HG03571 (cell line): ENCODE measurements at regions not wholly inside any gene's neighbourhood (a gene's known extent, or its start where the extent isn't known, plus 50 kb on each side); places are given as distances from the start of the nearest gene placed in this dataset.

Experiments
- ATAC-seq: cut with Tn5 transposase; IDR thresholded peaks from one replicate; pipeline ENCODE4 v1.9.1; 2021; ENCODE audit not compliant: unreplicated experiment

DNA sequence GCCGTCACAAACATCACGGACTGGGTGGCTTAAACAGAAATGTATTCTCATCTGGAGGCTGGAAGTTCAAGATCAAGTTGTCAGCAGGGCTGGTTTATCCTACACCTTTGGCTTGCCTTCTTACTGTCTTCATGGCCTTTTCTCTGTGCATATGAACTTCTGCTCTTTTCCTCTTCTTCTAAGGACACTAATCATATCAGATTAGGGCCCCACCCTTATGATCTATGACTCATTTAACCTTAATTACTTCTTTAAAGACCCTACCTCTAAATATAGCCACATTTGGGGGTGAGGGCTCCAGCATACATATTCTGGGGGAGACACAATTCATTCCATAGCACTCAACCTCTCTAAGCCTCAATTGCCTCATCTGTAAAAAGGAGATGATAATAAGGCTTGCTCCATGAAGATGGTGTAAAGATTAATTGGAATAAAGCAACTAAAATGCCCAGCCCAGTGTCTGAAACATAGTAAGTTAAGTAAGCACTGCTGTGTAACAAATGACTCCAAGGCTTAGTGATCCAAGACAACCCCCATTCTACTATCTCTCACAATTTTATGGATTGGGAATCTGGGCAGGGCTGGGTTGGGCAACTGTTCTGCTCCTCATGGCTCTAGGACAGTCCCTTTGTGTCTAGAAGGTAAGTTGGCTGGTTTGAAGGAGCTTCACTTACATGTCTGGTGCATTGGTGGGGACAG lies 119.8 kb downstream of the BANF2 start:
- ATAC-seq: no peak

DNA sequence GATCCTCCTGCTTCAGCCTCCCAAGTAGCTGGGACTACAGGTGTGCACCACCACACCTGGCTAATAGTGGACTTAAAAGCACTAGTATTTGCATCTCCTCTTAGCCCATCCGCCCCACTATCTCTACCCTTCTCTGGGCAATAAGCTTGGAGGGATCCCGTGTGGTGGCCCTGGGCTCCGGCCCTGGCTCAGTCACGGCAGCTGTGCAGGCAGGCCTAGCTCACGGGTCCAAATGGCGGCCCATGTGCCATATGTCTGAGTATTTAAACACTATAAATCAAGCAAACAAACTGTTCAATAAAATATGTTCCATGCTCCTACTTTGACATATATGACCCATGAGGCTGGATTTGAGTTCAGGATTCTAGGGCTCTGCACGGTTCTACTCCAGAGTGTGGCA lies 118.4 kb downstream of the BANF2 start:
- no peak for ATAC-seq

DNA sequence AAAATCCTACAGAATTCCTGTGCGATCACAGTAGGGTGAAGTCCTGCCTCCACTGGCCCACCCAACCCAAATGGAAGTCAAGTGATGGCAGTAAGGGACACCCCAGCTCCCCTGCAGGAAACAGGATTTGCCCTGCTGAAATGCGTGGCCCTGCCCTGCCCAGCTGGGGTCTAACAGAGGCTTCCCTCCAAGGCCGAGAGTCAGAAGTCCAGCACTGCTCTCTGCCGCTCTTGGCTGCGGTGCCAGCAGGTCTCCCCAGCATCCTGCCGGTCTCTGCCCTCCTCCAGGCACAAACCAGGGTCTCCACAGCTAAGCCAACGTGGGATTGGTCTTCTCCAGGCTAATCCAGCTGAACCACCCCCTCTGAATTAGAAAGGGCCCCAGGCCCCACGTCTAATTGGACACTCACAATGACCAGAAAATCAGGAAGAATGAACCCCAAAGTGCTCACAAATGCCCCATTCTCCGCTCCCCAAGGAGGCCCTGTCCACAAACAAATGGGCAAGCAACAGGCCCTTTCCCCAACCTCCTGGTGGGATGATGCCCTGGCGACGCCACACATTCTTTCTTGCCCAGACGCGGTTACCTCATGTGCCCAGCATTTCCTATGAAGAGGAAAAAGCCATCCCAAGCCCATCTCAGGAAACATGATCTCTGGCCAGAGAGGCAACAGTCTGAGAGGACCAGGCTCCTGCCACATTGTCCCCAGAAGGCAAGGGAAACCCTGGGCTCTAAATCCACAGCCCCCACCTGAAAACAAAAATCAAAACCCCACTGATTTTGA lies 117.2 kb downstream of the BANF2 start:
- no peak for ATAC-seq

DNA sequence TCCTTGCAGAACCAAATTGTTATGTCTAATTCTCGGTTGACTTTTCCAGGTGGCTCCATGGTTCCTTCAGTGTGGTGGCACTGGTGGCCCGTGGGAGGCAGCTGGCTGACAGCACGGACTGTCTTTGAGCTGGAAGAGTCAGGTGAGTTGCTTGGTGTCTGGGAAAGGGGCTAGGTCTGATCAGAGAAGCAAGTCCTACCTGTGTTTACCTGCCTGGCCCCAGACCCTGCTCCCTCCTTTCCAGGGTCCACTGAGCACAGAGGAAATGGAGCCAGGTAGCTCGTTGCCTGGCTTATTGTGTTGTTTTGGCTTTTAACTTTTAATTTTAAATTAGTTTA lies 111.8 kb downstream of the BANF2 start:
- ATAC-seq: no peak

DNA sequence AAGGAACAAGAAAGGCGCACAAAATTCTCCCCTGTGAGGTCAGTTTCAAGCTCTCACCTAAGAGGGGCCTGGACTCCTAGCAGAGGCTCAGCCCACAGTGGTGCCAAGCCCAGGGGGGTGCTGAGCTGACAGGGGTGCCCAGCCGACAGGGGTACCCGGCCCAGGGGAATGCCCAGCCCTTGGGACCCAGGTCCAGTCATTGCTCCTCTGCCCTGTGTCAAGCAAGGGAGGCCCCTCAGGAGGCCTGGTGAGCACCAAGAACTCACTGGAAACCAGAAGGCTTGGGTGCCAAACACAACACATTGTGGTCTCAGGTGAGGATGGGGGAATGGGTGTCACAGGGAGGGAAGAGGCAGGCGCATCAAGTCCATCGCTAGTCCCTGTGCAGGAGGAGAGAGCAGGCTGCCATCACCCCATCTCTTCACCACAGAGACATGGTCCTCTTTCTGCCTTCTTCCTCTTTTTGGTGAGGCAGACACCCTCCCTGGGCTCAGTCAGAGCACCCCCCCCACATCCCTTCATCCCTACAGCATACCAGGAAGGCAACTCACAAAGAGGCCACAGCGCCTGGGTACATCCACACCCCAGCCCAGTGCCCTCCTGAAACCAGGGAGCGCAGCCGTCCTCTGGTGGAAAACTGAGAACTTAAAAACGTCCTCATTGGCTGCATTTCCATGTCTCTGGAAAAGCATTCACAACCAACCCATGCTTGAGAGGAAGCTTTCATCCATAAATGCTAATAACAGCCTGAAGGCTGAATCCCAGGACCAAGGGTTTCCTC lies 111.3 kb downstream of the BANF2 start:
- ATAC-seq: no peak

DNA sequence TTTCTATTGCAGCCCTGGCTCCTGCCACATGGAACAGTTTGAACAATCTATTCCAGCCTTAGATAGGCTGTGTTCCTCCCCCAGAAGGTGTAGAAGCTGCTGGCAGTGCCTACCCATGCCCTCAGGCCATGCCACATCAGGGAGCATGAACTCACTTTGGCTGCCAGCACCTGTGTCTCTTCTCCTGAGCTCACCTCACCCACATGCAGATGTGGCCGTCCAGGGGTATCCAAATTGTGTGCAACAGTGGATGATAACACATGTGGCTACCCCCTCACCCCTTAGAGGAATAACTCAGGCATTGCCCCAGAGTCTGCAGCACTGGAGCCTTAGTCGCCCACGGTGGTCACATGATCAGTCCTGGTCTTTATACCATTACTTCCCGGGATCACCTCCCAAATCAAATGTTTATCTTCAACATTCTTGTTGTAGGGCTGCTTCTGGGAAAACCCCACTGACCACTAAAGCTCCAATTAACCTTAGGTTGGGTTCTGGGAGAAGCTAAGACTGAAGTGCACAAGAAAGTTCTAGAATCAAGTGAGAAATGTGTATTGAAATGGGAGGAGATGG lies 110.4 kb downstream of the BANF2 start:
- ATAC-seq: no peak

DNA sequence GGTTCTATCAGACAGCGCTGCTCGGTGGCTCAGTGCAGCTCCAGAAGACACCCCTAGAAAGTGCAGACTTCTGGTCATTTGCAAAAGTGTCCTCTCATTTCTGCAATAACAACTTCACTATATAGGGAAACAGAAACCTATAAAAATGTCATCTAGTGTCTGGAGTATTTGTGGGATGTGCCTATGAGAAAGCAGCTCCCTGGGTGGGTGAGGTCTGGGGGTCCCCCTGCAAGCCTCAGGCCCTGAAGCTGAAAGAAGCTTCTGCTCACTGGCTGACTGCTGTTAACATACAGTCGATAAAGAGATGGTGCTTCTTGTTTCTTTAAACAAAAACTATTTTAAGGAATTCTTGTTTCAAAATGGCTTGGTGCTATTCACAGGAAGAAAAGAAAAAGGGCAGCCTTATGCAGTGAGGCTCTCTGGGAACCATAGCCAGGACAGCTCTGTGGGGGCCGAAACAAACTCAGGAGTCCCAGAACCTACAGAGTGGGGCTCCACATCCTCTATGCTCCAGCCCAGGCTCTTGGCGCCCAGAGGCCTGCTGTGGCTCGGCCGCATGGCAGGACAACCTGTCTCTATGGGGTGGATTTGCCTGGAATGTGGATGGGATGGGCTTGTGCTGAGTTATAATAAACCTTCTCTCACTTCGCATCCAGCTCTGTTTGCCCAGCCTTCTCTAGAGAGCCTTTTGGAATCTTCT lies 109.7 kb downstream of the BANF2 start:
- ATAC-seq: no peak

DNA sequence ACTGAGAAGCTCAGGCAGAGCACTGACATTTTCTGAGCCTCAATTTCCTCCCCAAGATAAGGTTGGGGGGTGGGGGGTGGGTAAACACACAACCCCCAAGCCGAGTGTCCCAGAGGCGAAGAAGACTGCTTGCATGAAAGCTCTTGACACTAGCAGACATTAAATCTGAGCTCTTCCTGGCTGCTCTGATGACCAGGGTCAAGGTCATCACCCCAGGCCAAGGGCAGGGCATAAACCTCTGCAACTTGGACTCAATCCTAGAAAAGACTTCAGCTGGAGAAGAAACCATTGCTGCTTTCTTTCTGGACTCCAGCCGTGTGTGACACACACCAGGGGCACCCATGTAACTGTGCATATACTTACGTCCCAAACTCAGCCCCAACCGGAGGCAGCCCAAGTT lies 109.0 kb downstream of the BANF2 start:
- no peak for ATAC-seq

DNA sequence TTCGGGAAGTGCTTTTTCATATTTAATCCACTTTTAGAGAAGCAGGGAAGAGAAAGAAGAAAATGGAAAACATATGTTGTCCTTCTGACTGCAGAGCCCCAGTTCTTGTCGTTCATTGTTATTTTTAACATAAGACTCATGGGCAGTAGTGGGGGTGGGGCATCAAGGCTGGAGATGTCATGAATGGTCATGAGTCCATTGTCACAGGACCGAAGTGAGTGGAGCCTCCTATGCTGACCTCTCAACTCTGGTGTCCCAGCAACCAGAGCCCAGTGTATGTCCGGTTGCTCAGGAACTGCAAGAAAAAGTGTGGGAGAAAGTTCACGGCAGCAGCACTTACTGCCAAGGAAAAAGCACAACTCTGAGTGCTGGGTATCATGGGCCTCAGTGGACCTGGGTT lies 108.6 kb downstream of the BANF2 start:
- ATAC-seq: no peak

DNA sequence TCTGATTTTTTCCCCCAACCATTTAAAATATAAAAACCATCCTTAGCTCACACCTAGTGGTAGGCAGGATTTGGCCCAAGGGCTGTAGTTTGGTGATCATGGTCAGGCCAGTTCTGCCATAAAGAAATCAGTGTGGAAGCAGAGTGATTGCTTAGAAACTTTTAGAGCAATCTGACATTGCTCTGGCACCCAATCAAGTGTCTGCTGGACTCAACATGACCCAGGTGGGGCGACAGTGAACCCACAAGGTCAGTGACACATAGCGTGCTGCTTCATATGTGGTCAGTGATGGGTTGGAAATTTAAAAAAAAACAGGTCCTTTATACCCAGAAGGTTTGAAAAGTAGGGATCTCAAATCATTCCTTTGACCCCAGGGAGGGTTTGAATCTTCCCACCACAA lies 107.9 kb downstream of the BANF2 start:
- no peak for ATAC-seq

DNA sequence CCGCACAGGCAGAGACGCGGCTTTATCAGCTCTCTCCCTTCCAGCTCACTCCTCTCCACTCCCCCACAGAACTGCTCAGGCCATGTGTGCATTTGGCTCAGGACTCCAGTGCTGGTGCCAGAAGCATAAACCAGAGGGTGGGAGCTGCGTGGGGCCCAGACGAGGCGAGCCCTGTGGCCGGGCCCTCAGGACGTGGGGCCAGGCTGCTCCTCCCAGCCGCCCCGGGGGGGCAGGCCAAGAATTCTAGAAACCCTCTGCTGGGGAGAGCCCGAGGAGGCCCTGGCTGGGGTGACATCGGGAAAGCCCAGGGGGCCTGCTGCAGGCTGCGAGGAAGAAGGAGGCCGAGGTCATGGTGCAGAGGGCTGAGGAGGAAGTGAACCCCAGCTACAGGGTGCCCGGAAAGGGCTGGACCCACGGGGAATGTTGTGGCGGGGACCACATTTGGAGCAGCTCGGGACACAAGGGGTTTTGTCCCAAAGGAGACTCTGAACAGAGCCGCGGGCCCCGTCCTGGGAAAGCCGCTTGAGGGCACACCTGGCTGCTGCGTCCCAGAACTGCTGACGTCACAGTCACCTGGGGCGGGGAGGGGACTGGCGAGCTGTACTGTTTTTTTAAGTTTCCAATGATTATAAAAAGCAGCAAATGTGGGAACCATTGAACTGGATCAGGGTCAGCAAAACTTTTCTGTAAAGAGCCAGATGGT lies 107.1 kb downstream of the BANF2 start:
- no peak for ATAC-seq

DNA sequence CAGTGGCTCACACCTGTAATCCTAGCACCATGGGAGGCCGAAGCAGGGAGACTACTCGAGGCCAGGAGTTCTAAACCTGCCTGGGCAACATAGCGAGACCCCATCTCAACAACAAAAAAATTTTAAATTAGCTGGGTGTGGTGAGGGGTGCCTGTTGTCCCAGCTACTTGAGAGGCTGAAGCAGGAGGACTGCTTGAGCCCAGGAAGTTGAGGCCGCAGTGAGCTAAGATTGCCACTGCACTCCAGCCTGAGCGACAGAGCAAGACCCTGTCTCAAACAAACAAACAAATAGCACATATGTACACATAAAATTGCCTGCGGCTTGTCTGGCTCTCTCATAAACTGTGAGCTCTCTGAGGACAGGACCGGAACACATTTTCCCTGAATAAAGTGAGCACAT lies 106.3 kb downstream of the BANF2 start:
- ATAC-seq: no peak

DNA sequence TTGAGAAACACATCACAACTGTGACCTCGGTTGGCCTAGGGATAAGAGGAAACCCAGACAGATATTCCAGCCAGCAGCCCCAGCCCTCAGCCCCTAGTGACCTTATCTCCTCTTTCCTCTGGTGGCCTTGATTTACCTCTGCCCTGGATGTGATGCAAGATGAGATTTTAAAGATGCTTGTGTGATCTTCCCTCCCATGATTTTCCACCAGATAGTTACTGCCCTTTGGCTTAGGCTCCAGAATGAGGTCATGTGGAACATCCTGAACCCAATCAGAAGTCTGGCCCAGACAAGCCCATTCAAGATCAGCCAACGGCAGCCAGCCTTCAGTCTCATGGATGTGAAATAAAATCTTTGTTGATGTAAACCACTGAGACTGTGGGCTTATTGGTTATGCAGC lies 104.0 kb downstream of the BANF2 start:
- ATAC-seq: no peak

DNA sequence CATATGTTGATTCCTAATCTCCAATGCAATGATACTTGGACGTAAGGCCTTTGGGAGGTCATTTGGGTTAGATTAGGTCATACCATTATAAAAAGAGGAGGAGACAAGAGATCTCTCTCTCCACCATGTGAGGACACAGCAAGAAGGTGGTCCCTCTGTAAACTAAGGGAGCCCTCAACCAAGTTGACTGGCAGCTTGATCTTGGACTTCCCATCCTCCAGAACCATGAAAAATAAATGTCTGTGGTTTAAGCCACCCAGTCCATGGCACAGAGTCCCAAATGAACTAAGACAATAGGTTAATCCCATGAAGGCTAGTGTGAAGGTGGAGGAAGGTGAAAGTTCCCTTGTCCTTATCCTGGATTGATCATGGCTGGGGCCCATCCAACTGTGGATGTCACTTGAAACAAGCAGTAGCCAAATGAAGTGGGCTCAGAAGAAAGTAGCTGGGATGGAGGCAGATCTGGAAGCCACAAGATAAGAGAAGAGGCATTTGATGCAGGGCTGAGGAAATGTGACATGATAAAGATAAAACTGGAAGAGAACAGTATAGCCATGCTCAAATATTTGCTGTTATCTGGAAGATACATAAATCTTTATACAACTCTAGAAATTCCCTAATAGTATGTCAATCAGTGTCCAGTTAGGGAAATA lies 99.9 kb downstream of the BANF2 start:
- ATAC-seq: no peak

DNA sequence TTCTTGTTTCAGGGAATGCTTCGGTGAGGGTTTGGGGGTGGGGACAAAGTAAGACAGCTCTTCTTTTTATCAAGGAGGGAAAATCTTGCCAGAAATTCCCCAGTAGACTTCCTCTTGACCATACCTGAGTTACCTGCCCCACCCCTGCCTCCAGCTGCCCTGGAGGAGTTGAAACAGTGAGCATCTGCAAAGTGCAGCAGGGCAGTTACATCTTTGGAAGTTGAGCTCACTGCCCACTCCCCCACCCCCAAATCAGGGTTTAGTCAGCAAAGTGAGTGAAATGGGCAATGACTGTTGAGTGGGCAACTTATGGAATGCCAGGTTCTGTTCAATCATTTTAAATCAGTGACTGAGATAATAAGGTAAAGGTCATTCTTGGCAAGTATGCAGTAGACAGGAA lies 98.8 kb downstream of the BANF2 start:
- ATAC-seq: no peak

DNA sequence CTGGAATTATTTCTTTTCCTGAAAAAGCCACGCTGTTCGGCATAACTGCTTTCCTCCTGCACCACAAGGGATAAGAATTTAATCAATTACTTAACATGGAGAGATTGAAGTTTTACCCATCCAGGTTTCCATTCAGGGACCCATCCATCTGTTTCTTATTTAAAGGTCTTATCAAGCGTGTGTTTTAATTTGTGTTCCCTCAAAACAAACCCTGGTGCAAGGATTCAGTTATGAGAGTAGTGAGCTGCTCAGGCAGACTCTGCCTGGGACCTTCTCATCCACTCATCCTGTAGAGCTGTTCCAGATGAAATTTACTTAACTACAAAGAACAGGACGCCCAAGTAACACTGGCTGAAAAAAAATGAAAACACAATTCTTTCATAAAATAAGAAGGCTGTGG lies 97.8 kb downstream of the BANF2 start:
- ATAC-seq: no peak

DNA sequence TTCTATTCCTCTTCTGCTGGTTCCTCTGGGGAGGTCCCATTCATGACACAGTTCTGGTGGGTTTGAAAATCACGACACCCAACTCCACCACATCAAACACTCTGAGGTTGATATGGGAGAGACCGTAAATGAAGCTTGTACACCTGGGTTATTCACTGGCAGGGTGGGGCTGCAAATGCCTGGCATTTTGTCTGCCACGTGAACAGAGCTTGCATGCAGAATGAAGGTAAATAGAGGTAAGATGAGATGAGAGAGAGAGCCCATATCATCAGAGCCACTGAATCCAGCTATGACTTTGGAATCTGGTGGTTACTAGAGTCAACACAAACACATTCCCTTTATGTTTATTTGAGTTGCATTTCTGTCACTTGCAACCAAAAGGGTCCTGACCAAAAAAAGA lies 97.4 kb downstream of the BANF2 start:
- ATAC-seq: no peak

DNA sequence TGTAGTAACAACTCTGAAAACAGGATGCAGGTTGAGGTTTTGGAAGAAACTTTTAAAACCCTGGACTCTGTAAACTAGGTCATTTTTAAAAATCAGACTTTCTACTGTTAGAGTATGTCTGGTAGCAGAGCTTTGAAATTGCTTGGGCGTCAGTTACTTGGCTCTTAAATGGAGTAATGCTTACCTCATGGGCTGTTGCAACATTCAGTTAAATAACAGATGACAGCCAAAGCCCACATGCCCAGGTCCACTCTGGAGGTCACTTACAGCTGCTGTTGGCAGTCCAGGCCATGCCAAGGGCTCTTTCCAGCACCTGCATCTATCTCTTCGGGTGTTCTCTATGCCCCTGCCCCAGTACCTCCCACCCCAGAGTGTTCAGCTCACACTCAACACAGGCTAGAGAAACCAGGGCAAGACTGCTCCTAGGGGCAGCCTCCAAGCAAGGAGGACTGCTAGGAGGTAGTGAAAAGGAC lies 96.4 kb downstream of the BANF2 start:
- ATAC-seq: no peak

DNA sequence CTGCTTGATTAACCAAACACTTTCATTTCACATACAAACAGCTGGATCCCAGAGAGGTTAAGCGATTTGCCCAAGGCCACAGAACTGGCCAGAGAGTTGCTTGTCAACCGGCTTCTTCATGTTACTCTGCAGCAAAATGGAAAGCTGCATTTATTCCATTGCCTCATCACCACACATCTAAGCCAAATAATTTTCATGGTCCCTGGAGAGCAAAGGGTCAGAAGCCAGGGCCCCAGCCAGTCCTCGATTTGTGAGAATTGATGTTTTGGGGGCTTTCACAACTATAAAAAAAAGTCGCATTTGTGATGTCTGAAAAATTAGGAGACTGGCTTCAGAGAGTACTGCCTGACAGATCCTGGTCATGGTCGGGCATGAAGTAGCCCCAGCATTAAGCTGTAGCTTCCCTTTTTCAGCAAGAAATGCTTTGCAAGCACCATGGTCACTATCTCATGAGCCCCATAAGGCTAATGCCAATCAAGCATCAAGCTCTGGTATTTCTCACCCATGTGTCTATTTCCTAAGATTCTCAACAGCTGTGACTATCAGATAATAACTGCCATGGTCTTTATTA lies 95.8 kb downstream of the BANF2 start:
- no peak for ATAC-seq

DNA sequence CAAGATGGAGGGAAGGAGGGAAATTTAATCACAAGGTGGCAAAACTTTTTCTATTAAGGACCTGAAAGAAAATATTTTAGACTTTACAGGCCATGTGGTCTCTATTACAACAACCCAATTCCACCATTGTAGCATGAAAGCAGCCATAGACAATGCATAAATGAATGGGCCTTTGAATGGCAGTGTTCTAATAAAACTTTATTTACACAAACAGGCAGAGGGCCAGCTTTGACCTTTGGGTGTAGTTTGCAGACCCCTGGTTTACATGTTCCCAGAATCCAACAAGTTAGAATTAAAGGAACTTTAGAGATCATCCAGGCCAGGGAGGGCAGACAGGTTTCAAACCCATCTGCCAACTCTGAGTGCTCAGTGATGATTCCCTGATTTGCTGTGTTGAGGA lies 95.2 kb downstream of the BANF2 start:
- no peak for ATAC-seq
